H9 (cell line): ENCODE measurements at regions not wholly inside any gene's neighbourhood (a gene's known extent, or its start where the extent isn't known, plus 50 kb on each side); places are given as distances from the start of the nearest gene placed in this dataset.

Experiments
- DNase-seq: peaks from one replicate; pipeline ENCODE4 v3.0.0-alpha.2; 2017
- H2AFZ ChIP-seq: one replicate; pipeline ENCODE4 v1.6.1; 2013; ENCODE audit warnings: mild to moderate bottlenecking, low read length, control low read depth, moderate library complexity
- H2AK5ac ChIP-seq: 2 replicates; pipeline ENCODE4 v1.6.1; 2013; ENCODE audit warnings: low read length, control low read depth, mixed read lengths; ENCODE audit not compliant: insufficient read length
- H2BK120ac ChIP-seq: one replicate; pipeline ENCODE4 v1.6.1; 2013; ENCODE audit warnings: low read depth, mild to moderate bottlenecking, low read length, control low read depth, inconsistent platforms; ENCODE audit not compliant: poor library complexity, severe bottlenecking
- H2BK12ac ChIP-seq: 2 replicates; pipeline ENCODE4 v1.6.1; 2013; ENCODE audit warnings: low read length, control low read depth, mixed read lengths, low read depth; ENCODE audit not compliant: insufficient read length
- H2BK15ac ChIP-seq: 2 replicates; pipeline ENCODE4 v1.6.1; 2013; ENCODE audit warnings: low read depth, low read length, control low read depth
- H2BK20ac ChIP-seq: one replicate; pipeline ENCODE4 v1.6.1; 2013; ENCODE audit warnings: low read depth, mild to moderate bottlenecking, low read length, control low read depth, inconsistent platforms; ENCODE audit not compliant: poor library complexity, severe bottlenecking
- H2BK5ac ChIP-seq: 2 replicates; pipeline ENCODE4 v1.6.1; 2013; ENCODE audit warnings: low read length, control low read depth, mixed read lengths; ENCODE audit not compliant: insufficient read length
- H3K14ac ChIP-seq: 2 replicates; pipeline ENCODE4 v1.6.1; 2013; ENCODE audit warnings: low read length, control low read depth; ENCODE audit not compliant: insufficient read depth
- H3K18ac ChIP-seq: 2 replicates; pipeline ENCODE4 v1.6.1; 2013; ENCODE audit warnings: low read depth, mild to moderate bottlenecking, mixed read lengths, low read length, control low read depth; ENCODE audit not compliant: insufficient read length
- H3K23ac ChIP-seq: 2 replicates; pipeline ENCODE4 v1.6.1; 2013; ENCODE audit warnings: low read length, control low read depth, mixed read lengths, low read depth; ENCODE audit not compliant: insufficient read length
- H3K23me2 ChIP-seq: 2 replicates; pipeline ENCODE4 v1.6.1; 2013; ENCODE audit warnings: low read depth, mild to moderate bottlenecking, mixed read lengths, low read length, control low read depth; ENCODE audit not compliant: insufficient read length, poor library complexity, severe bottlenecking
- H3K27ac ChIP-seq: 2 replicates; pipeline ENCODE4 v1.5.1; 2013; ENCODE audit warnings: low read length, control low read depth, mixed read lengths, low read depth; ENCODE audit not compliant: insufficient read length
- H3K27me3 ChIP-seq: 2 replicates; pipeline ENCODE4 v1.6.1; 2013; ENCODE audit warnings: low read length, control low read depth, inconsistent platforms; ENCODE audit not compliant: insufficient read depth
- H3K4ac ChIP-seq: 2 replicates; pipeline ENCODE4 v1.6.1; 2013; ENCODE audit warnings: low read depth, mild to moderate bottlenecking, control low read depth, inconsistent platforms, low read length, moderate library complexity
- H3K4me1 ChIP-seq: 2 replicates; pipeline ENCODE4 v1.6.1; 2013; ENCODE audit warnings: low read length, control low read depth, inconsistent platforms; ENCODE audit not compliant: insufficient read depth
- H3K4me2 ChIP-seq: 2 replicates; pipeline ENCODE4 v1.6.1; 2013; ENCODE audit warnings: low read length, control low read depth, mixed read lengths; ENCODE audit not compliant: insufficient read length, insufficient read depth
- H3K56ac ChIP-seq: 2 replicates; pipeline ENCODE4 v1.6.1; 2013; ENCODE audit warnings: low read depth, mild to moderate bottlenecking, mixed read lengths, low read length, control low read depth; ENCODE audit not compliant: insufficient read length
- H3K79me1 ChIP-seq: 2 replicates; pipeline ENCODE4 v1.6.1; 2013; ENCODE audit warnings: low read depth, mild to moderate bottlenecking, moderate library complexity, low read length, control low read depth, inconsistent platforms; ENCODE audit not compliant: insufficient read depth, poor library complexity, severe bottlenecking
- H3K79me2 ChIP-seq: 2 replicates; pipeline ENCODE4 v1.6.1; 2013; ENCODE audit warnings: low read length, control low read depth, inconsistent platforms; ENCODE audit not compliant: insufficient read depth
- H3K9ac ChIP-seq: 2 replicates; pipeline ENCODE4 v1.6.1; 2013; ENCODE audit warnings: low read length, control low read depth, mixed read lengths; ENCODE audit not compliant: insufficient read length; ENCODE audit errors: extremely low read depth
- H3K9me3 ChIP-seq: one replicate; pipeline ENCODE4 v1.6.1; 2013; ENCODE audit warnings: low read depth, low read length, inconsistent platforms; ENCODE audit not compliant: control insufficient read depth
- H3T11ph ChIP-seq: one replicate; pipeline ENCODE4 v1.6.1; 2013; ENCODE audit warnings: mild to moderate bottlenecking, low read length, control low read depth, inconsistent platforms
- H4K20me1 ChIP-seq: one replicate; pipeline ENCODE4 v1.6.1; 2013; ENCODE audit not compliant: control insufficient read depth, insufficient read length, insufficient read depth
- H4K5ac ChIP-seq: 2 replicates; pipeline ENCODE4 v1.6.1; 2013; ENCODE audit warnings: low read depth, mild to moderate bottlenecking, mixed read lengths, low read length, control low read depth; ENCODE audit not compliant: insufficient read length
- H4K8ac ChIP-seq: replicated peaks from 2 replicates; pipeline ENCODE4 v1.6.1; 2013; ENCODE audit warnings: low read length, control low read depth, mixed read lengths, low read depth; ENCODE audit not compliant: insufficient read length
- H4K91ac ChIP-seq: 2 replicates; pipeline ENCODE4 v1.6.1; 2013; ENCODE audit warnings: low read depth, mild to moderate bottlenecking, moderate library complexity, mixed read lengths, low read length, control low read depth; ENCODE audit not compliant: insufficient read length
- H3K27ac Mint-ChIP-seq, 3 experiments: 2 replicates in 2 of 3; 3 replicates in 1 of 3; pipeline ENCODE4 v1.8.0; 2020 to 2021; ENCODE audit warnings: mixed read lengths in 3 of 3, mild to moderate bottlenecking in 1 of 3, moderate library complexity in 1 of 3
- H3K27me3 Mint-ChIP-seq: 2 replicates; pipeline ENCODE4 v1.8.0; 2021; ENCODE audit warnings: low read depth, mild to moderate bottlenecking, moderate library complexity, mixed read lengths
- H3K36me3 Mint-ChIP-seq, 3 experiments: 2 replicates in 2 of 3; 3 replicates in 1 of 3; pipeline ENCODE4 v1.8.0; 2020 to 2021; ENCODE audit warnings: low read depth in 3 of 3, mixed read lengths in 3 of 3; ENCODE audit not compliant: insufficient read depth in 1 of 3
- H3K4me1 Mint-ChIP-seq, 2 experiments: 2 replicates each; pipeline ENCODE4 v1.8.0; 2020; ENCODE audit warnings: mixed read lengths in 2 of 2
- H3K4me3 Mint-ChIP-seq, 2 experiments: 2 replicates in 1 of 2; 3 replicates in 1 of 2; pipeline ENCODE4 v1.8.0; 2020 to 2021; ENCODE audit warnings: mild to moderate bottlenecking in 2 of 2, mixed read lengths in 2 of 2, moderate library complexity in 1 of 2
- H3K9me3 Mint-ChIP-seq, 2 experiments: 2 replicates in 1 of 2; 3 replicates in 1 of 2; pipeline ENCODE4 v1.8.0; 2020; ENCODE audit warnings: mild to moderate bottlenecking in 2 of 2, mixed read lengths in 2 of 2, moderate library complexity in 1 of 2
- whole genome bisulfite sequencing: extraction: QIAGEN DNeasy Blood & Tissue Kit; methylation state at CpG from one replicate; pipeline ENCODE4 v1.1.7; 2013; ENCODE audit warnings: missing lambda C conversion rate, low lambda C conversion rate, mixed read lengths; ENCODE audit not compliant: insufficient read length; ENCODE audit errors: extremely low coverage; 5-methylcytosine and 5-hydroxymethylcytosine counted together
- TF ChIP-seq, protein P1 (sequence below): fragments of 200-600 bp; sonication (generic); conservative IDR thresholded peaks from 3 replicates; pipeline ENCODE4 v1.8.0; 2021; ENCODE audit warnings: antibody characterized with exemption, mild to moderate bottlenecking

GRCh38 chr6:115514656-115515055 lies 546.0 kb downstream of the FRK start:
- Histone ChIP-seq H3T11ph (no peak overlapping the region), H3K18ac (no peak overlapping the region), H2AFZ (no peak overlapping the region), H3K27me3 (no peaks in the 10 kb centered on the region), H4K5ac (no peak overlapping the region), H3K79me1 (no peaks in the 10 kb centered on the region), H4K91ac (no peak overlapping the region), H3K23me2 (no peaks in the 10 kb centered on the region), H3K4ac (no peak overlapping the region), H3K4me1 (no peaks in the 10 kb centered on the region), H3K14ac (no peak overlapping the region), H2BK20ac (no peak overlapping the region), H3K9ac (no peak overlapping the region), H3K56ac (no peak overlapping the region), H2BK12ac (no peak overlapping the region), H3K27ac (no peak overlapping the region), H3K4me2 (no peak overlapping the region), H2BK15ac (no peak overlapping the region), H2BK5ac (no peak overlapping the region), H3K79me2 (no peaks in the 10 kb centered on the region), H3K23ac (no peak overlapping the region), H4K20me1 (no peaks in the 10 kb centered on the region), H2AK5ac (no peak overlapping the region), H2BK120ac (no peak overlapping the region), H3K9me3 (no peaks in the 10 kb centered on the region), H4K8ac (no peak overlapping the region)
- Mint-ChIP-seq H3K27me3 (no peaks in the 10 kb centered on the region), H3K4me1 (peaks cover 3 to 12% of the 10 kb centered on the region in 2 experiments; a peak in 3 of 4 replicates), H3K4me3 (no peak overlapping the region), H3K9me3 (no peaks in the 10 kb centered on the region), H3K27ac (no peak overlapping the region), H3K36me3 (no peaks in the 10 kb centered on the region)
- TF ChIP-seq, protein P1, sequence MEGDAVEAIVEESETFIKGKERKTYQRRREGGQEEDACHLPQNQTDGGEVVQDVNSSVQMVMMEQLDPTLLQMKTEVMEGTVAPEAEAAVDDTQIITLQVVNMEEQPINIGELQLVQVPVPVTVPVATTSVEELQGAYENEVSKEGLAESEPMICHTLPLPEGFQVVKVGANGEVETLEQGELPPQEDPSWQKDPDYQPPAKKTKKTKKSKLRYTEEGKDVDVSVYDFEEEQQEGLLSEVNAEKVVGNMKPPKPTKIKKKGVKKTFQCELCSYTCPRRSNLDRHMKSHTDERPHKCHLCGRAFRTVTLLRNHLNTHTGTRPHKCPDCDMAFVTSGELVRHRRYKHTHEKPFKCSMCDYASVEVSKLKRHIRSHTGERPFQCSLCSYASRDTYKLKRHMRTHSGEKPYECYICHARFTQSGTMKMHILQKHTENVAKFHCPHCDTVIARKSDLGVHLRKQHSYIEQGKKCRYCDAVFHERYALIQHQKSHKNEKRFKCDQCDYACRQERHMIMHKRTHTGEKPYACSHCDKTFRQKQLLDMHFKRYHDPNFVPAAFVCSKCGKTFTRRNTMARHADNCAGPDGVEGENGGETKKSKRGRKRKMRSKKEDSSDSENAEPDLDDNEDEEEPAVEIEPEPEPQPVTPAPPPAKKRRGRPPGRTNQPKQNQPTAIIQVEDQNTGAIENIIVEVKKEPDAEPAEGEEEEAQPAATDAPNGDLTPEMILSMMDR, result no peak
- no peak for DNase-seq
- no CpG with 5 or more reads among the region's 4 CpGs for WGBS
